Lower lobe of right lung (tissue), 2 donors: ENCODE measurements at regions not wholly inside any gene's neighbourhood (a gene's known extent, or its start where the extent isn't known, plus 50 kb on each side); places are given as distances from the start of the nearest gene placed in this dataset.

Source experiments
- ATAC-seq, 2 donors: fragments of 200-7000 bp; cut with Tn5 transposase; one replicate each; pipeline ENCODE4 v1.9.1; 2020 to 2022; ENCODE audit warnings: mild to moderate bottlenecking in 2 of 2, moderate library complexity in 2 of 2
- DNase-seq: peaks from one replicate; pipeline ENCODE4 v3.0.0-alpha.2; 2020
- H3K27ac ChIP-seq: fragments of 200-600 bp; one replicate; pipeline ENCODE4 v1.8.0; 2022
- H3K27me3 ChIP-seq: fragments of 200-600 bp; one replicate; pipeline ENCODE4 v1.8.0; 2022; ENCODE audit warnings: low read depth
- H3K36me3 ChIP-seq: fragments of 200-600 bp; one replicate; pipeline ENCODE4 v1.8.0; 2022; ENCODE audit warnings: mild to moderate bottlenecking
- H3K4me1 ChIP-seq: fragments of 200-600 bp; one replicate; pipeline ENCODE4 v1.8.0; 2022
- H3K4me3 ChIP-seq: fragments of 200-600 bp; one replicate; pipeline ENCODE4 v1.8.0; 2022; ENCODE audit warnings: mild to moderate bottlenecking
- H3K9me3 ChIP-seq: fragments of 200-600 bp; one replicate; pipeline ENCODE4 v1.8.0; 2022
- intact Hi-C: fragments of 100-400 bp; cut with DNase I; formaldehyde crosslinking; loops from one replicate; pipeline ENCODE4 v1.11.0; 2022
- TF ChIP-seq, protein P1 (sequence below): fragments of 200-600 bp; IDR thresholded peaks from one replicate; pipeline ENCODE4 v1.8.0; 2022; ENCODE audit warnings: antibody characterized with exemption, mild to moderate bottlenecking
- donor health status: DM: no; HTN: yes; CAD: no; lungs with severe emphysema.

DNA sequence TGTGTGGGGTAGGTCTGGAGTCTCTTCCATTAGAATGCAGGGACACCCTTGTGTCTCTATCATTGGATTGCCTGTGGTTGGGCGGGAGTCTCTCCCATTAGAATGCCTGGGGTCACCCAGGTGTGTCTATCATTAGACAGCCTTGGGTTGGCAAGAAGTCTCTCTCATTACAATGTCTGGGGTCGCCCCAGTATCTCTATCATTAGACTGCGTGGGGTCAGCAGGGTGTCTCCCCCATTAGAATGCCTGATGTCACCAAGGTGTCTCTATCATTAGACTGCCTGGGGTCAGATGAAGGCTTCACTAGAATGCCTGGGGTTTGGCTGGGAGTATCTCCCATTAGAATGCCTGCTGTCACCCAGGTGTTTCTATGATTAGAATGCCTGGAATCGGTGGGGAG is 1539.0 kb downstream of the UQCRFS1 start:
- intact Hi-C loops: no loop called here
- H3K36me3 ChIP-seq: no peaks in the 10 kb centered on the region
- H3K4me1 ChIP-seq: no peaks in the 10 kb centered on the region
- no peak for ATAC-seq
- H3K27me3 ChIP-seq: no peaks in the 10 kb centered on the region
- no peaks in the 10 kb centered on the region for H3K9me3 ChIP-seq
- no peak for DNase-seq
- H3K4me3 ChIP-seq: no peak overlapping the region
- no peak overlapping the region for H3K27ac ChIP-seq
- TF ChIP-seq, protein P1, sequence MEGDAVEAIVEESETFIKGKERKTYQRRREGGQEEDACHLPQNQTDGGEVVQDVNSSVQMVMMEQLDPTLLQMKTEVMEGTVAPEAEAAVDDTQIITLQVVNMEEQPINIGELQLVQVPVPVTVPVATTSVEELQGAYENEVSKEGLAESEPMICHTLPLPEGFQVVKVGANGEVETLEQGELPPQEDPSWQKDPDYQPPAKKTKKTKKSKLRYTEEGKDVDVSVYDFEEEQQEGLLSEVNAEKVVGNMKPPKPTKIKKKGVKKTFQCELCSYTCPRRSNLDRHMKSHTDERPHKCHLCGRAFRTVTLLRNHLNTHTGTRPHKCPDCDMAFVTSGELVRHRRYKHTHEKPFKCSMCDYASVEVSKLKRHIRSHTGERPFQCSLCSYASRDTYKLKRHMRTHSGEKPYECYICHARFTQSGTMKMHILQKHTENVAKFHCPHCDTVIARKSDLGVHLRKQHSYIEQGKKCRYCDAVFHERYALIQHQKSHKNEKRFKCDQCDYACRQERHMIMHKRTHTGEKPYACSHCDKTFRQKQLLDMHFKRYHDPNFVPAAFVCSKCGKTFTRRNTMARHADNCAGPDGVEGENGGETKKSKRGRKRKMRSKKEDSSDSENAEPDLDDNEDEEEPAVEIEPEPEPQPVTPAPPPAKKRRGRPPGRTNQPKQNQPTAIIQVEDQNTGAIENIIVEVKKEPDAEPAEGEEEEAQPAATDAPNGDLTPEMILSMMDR: no peak

DNA sequence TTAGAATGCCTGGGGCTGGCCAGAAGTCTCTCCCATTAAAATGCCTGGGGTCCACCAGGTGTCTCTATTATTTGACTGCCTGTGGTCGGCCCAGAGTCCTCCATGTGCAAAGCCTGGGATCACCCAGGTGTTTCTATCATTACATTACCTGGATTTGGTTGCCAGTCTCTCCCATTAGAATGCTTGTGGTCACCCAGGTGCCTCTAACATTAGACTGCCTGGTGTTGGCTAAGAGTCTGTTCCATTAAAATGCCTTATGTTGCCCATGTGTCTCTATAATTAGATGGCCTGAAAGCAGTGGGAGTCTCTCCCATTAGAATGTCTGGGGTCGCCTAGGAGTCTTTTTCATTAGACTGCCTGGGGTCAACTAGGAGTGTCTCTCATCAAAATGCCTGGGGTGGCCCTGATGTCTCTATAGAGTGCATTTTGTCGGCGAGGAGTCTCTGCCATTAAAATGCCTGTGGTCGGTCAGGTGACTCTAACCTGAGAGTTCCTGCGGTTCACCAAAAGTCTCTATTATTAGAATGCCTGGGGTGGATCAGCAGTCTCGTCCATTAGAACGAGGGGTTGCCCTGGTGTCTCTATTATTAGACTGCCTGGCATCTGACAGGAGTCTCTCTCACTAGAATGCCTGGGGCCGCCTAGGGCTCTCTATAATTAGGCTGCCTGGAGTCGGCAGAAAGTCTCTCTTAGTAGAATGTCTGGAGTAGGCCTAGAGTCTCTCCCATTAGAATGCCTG is 1540.5 kb downstream of the UQCRFS1 start:
- DNase-seq: no peak
- intact Hi-C loops: no loop called here

DNA sequence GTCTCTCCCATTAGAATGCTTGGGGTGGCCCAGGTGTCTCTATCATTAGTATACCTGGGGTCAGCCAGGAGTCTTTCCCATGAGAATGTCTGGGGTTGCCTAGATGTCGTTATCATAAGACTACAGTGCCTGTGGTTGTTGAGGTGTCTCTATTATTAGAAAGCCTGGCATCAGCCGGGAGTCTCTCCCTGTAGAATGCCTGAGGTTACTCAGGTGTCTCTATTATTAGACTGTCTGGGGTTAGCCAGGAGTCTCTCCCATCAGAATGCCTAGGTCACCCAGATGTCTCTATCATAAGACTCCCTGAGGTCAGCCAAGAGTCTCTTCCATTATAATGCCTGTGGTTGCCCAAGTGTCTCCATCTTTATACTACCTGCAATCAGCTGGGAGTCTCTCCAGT is 1541.1 kb downstream of the UQCRFS1 start:
- H3K4me1 ChIP-seq: no peaks in the 10 kb centered on the region
- intact Hi-C loops: no loop called here
- H3K27me3 ChIP-seq: no peaks in the 10 kb centered on the region
- H3K9me3 ChIP-seq: peaks cover 4% of the 10 kb centered on the region
- no peak overlapping the region for H3K27ac ChIP-seq
- DNase-seq (no peak), ATAC-seq (no peak)
- TF ChIP-seq, protein P1: no peak
- no peak overlapping the region for H3K4me3 ChIP-seq
- H3K36me3 ChIP-seq: no peaks in the 10 kb centered on the region

More for the DNA sequence above, 1540.5 kb downstream of the UQCRFS1 start:
- no peak for ATAC-seq
- Histone ChIP-seq H3K4me3 (no peak overlapping the region), H3K4me1 (no peaks in the 10 kb centered on the region), H3K36me3 (no peaks in the 10 kb centered on the region), H3K9me3 (peaks cover 4% of the 10 kb centered on the region), H3K27ac (no peak overlapping the region), H3K27me3 (no peaks in the 10 kb centered on the region)
- TF ChIP-seq, protein P1: no peak

DNA sequence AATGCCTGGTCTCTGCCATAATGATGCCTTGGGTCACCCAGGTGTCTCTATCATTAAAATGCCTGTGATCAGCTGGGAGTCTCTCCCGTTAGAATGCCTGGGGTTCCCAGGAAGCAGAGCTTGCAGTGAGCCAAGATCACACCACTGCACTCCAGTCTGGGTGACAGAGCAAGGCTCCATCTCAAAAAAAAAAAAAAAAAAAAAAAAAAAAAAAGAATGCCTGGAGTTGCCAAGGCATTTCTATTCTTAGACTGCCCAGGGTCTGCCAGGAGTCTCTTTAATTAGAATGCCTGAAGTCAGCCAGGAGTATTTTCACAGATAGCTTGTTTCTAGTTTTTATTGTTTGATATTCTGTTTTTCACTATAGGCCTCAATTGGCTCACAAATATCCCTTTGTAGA is 1552.5 kb downstream of the UQCRFS1 start:
- H3K27me3 ChIP-seq: no peaks in the 10 kb centered on the region
- DNase-seq: no peak

DNA sequence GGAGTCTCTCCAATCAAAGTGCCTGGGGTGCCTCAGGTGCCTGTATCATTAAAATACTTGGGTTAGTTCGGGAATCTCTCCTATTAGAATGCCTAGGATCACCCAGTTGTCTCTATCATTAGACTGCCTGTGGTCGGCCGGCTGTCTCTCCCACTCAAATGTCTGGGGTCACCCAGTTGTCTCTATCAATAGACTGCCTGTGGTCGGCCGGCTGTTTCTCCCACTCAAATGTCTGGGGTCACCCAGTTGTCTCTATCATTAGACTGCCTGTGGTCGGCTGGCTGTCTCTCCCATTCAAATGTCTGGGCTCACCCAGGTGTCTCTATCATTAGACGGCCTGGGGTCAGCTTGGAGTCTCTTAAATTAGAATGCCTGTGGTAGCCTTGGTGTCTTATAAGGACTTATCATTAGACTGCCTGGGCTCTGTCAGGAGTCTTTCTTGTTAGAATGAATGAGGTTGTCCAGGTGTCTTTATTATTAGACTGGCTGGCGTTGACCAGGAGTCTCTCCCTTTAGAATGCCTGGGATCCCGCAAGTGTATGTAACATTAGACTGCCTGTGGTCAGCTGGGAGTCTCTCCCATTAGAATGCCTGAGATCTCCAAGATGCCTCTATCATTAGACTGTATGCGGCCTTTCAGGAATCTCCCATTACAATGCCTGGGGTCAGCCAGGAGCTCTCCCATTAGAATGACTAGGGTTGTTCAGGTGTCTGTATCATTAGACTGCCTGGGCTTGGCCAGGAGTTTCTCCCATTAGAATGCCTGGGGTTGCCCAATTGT is 1555.5 kb downstream of the UQCRFS1 start:
- DNase-seq: no peak
- intact Hi-C loops: no loop called here
- peaks cover 47% of the 10 kb centered on the region for H3K9me3 ChIP-seq

More for the DNA sequence above, 1552.5 kb downstream of the UQCRFS1 start:
- ATAC-seq: no peak
- intact Hi-C loops: no loop called here
- Histone ChIP-seq H3K4me1 (no peaks in the 10 kb centered on the region), H3K36me3 (no peaks in the 10 kb centered on the region), H3K4me3 (no peak overlapping the region), H3K9me3 (peaks cover 61% of the 10 kb centered on the region), H3K27ac (no peak overlapping the region)
- TF ChIP-seq, protein P1: no peak

More for the DNA sequence above, 1555.5 kb downstream of the UQCRFS1 start:
- H3K27ac ChIP-seq: no peak overlapping the region
- H3K4me1 ChIP-seq: no peaks in the 10 kb centered on the region
- ATAC-seq: no peak
- H3K27me3 ChIP-seq: no peaks in the 10 kb centered on the region
- no peaks in the 10 kb centered on the region for H3K36me3 ChIP-seq
- no peak overlapping the region for H3K4me3 ChIP-seq
- TF ChIP-seq, protein P1: no peak
